K562 (cell line): ENCODE measurements at regions not wholly inside any gene's neighbourhood (a gene's known extent, or its start where the extent isn't known, plus 50 kb on each side); places are given as distances from the start of the nearest gene placed in this dataset.

Experiments
- ATAC-seq: fragments of 200-7000 bp; cut with Tn5 transposase; 3 replicates; pipeline ENCODE4 v1.9.1; 2020; ENCODE audit warnings: moderate library complexity
- BruUV-seq: library from RNA; stranded (reverse); fragments of 400-500 nt; replicated peaks from 2 replicates; lab custom pipeline; 2021; lab: Mats Ljungman, UMichigan
- CTCF ChIA-PET: fragments of 300-600 bp; formaldehyde crosslinking; extraction: SDS; loops from one replicate; lab custom pipeline; 2021; ENCODE audit warnings: low intra/inter-chr PET ratio; lab: Yijun Ruan, JAX
- POLR2A ChIA-PET: fragments of 300-600, 350-650 bp; sonication (Branson Sonifier 250); formaldehyde crosslinking; extraction: SDS; loops from one replicate; lab custom pipeline; 2021; ENCODE audit warnings: antibody characterized with exemption, inconsistent platforms; lab: Yijun Ruan, JAX
- DNase-seq, 4 experiments: peaks; one replicate each; pipeline versions ENCODE4 v3.0.0 to v3.0.0-alpha.2; 2011 to 2018; ENCODE audit warnings: low spot score in 3 of 4, mixed read lengths in 3 of 4; ENCODE audit errors: extremely low read depth in 1 of 4
- FAIRE-seq: peaks from 2 replicates; lab custom pipeline; 2011; peaks lifted over from hg19 to GRCh38; lab: Jason Lieb, UNC
- H2AFZ ChIP-seq: 2 replicates; pipeline ENCODE4 v1.6.0; 2011; ENCODE audit warnings: low read depth, low read length, control low read depth, inconsistent platforms
- H3K27ac ChIP-seq: fragments of 200-600 bp; 3 replicates; pipeline ENCODE4 v1.8.0; 2011; ENCODE audit warnings: low read depth, mild to moderate bottlenecking, control low read depth, inconsistent platforms, low read length, moderate library complexity, mixed read lengths; ENCODE audit errors: extremely low read depth
- H3K27me3 ChIP-seq, 2 experiments: fragments of 300-600 bp in 1 of 2; 2 replicates in 1 of 2; 3 replicates in 1 of 2; pipeline versions ENCODE4 v1.6.0 to v1.8.0; 2011; ENCODE audit warnings: inconsistent platforms in 2 of 2, low read length in 2 of 2, mild to moderate bottlenecking in 1 of 2, mixed read lengths in 1 of 2, moderate library complexity in 1 of 2; ENCODE audit not compliant: control insufficient read depth in 2 of 2, insufficient read depth in 2 of 2
- H3K36me3 ChIP-seq: fragments of 300-600 bp; 3 replicates; pipeline ENCODE4 v1.8.0; 2011; ENCODE audit warnings: mild to moderate bottlenecking, low read length, inconsistent platforms; ENCODE audit not compliant: control insufficient read depth, insufficient read depth
- H3K4me1 ChIP-seq, 2 experiments: fragments of 200-600 bp in 1 of 2; replicated peaks in 1 of 2; 2 replicates in 1 of 2; 3 replicates in 1 of 2; pipeline versions ENCODE4 v1.5.1 to v1.8.0; 2011; ENCODE audit warnings: inconsistent platforms in 2 of 2, low read length in 2 of 2, mild to moderate bottlenecking in 1 of 2, mixed read lengths in 1 of 2, moderate library complexity in 1 of 2; ENCODE audit not compliant: control insufficient read depth in 2 of 2, insufficient read depth in 2 of 2
- H3K4me2 ChIP-seq: 2 replicates; pipeline ENCODE4 v1.6.1; 2011; ENCODE audit warnings: low read length, control low read depth, inconsistent platforms, mixed read lengths; ENCODE audit not compliant: insufficient read depth
- H3K4me3 ChIP-seq: fragments of 200-600 bp; sonication (generic), shearing (Covaris generic); 2 replicates; pipeline ENCODE4 v1.5.1; 2016; ENCODE audit warnings: control low read depth, inconsistent platforms
- H3K79me2 ChIP-seq: fragments of 200-600 bp; 3 replicates; pipeline ENCODE4 v1.8.0; 2011; ENCODE audit warnings: low read length, inconsistent platforms; ENCODE audit not compliant: control insufficient read depth, insufficient read depth
- H3K9ac ChIP-seq, 2 experiments: 2 replicates each; pipeline versions ENCODE4 v1.6.0 to v1.6.1; 2011; ENCODE audit warnings: low read depth in 2 of 2, low read length in 2 of 2, control low read depth in 1 of 2, inconsistent platforms in 1 of 2, mild to moderate bottlenecking in 1 of 2, mixed read lengths in 1 of 2; ENCODE audit not compliant: insufficient read depth in 1 of 2
- H3K9me1 ChIP-seq: one replicate; pipeline ENCODE4 v1.6.0; 2011; ENCODE audit warnings: inconsistent platforms, mild to moderate bottlenecking, low read length, moderate library complexity; ENCODE audit not compliant: control insufficient read depth, insufficient read depth
- H3K9me3 ChIP-seq: replicated peaks from 2 replicates; pipeline ENCODE4 v1.5.1; 2011; ENCODE audit warnings: low read depth, low read length, inconsistent platforms; ENCODE audit not compliant: control insufficient read depth, insufficient read depth
- H4K20me1 ChIP-seq: replicated peaks from 2 replicates; pipeline ENCODE4 v1.6.1; 2011; ENCODE audit warnings: low read length, inconsistent platforms, mixed read lengths; ENCODE audit not compliant: control insufficient read depth, insufficient read depth
- CGGBP1 ChIP-seq: fragments of 250-450 bp; sonication (Bioruptor Pico); IDR thresholded peaks from 2 replicates; pipeline ENCODE4 v1.9.0; 2021; ENCODE audit warnings: mild to moderate bottlenecking
- GABPA ChIP-seq: fragments of 200-800 bp; sonication (Bioruptor generic); conservative IDR thresholded peaks from 2 replicates; pipeline ENCODE4 v1.6.1; 2016; ENCODE audit warnings: low read depth, missing genetic modification characterization, missing compliant biosample characterization
- HMGN3 ChIP-seq: IDR thresholded peaks from 2 replicates; pipeline ENCODE4 v1.6.1; 2011; ENCODE audit warnings: borderline replicate concordance, low read depth, mild to moderate bottlenecking, mixed read lengths, low read length; ENCODE audit not compliant: insufficient read length; ENCODE audit errors: extremely low read depth
- KHSRP ChIP-seq: fragments of 450-650 bp; IDR thresholded peaks from 2 replicates; pipeline ENCODE4 v1.6.1; 2017
- NCOA4 ChIP-seq: fragments of 450-650 bp; IDR thresholded peaks from 2 replicates; pipeline ENCODE4 v1.6.1; 2018; ENCODE audit warnings: mild to moderate bottlenecking; ENCODE audit not compliant: partially characterized antibody
- NR2C1 ChIP-seq, 2 experiments: fragments of 450-650 bp; IDR thresholded peaks; 2 replicates each; pipeline ENCODE4 v1.6.1; 2017; ENCODE audit warnings: mild to moderate bottlenecking in 2 of 2, antibody characterized with exemption in 1 of 2, inconsistent platforms in 1 of 2, missing compliant biosample characterization in 1 of 2, missing genetic modification characterization in 1 of 2
- SOX6 ChIP-seq: fragments of 450-650 bp; IDR thresholded peaks from 2 replicates; pipeline ENCODE4 v1.6.1; 2014; ENCODE audit warnings: mild to moderate bottlenecking
- TAF1 ChIP-seq: IDR thresholded peaks from 2 replicates; pipeline ENCODE4 v1.6.1; 2011; ENCODE audit warnings: mild to moderate bottlenecking, low read length, moderate library complexity; ENCODE audit not compliant: insufficient read depth, control insufficient read depth, severe bottlenecking; ENCODE audit errors: extremely low read depth
- ZFP30 ChIP-seq: fragments of 250-450 bp; sonication (Bioruptor Pico); IDR thresholded peaks from 2 replicates; pipeline ENCODE4 v1.8.0; 2022; ENCODE audit warnings: moderate library complexity, mild to moderate bottlenecking, inconsistent platforms, borderline replicate concordance
- ZNF140 ChIP-seq: fragments of 250-450 bp; sonication (Bioruptor Pico); IDR thresholded peaks from 2 replicates; pipeline ENCODE4 v1.8.0; 2021; ENCODE audit warnings: moderate library complexity, mild to moderate bottlenecking, inconsistent platforms
- ZNF561 ChIP-seq: fragments of 450-650 bp; formaldehyde crosslinking; conservative IDR thresholded peaks from 2 replicates; pipeline ENCODE4 v1.4.0; 2020; ENCODE audit warnings: mild to moderate bottlenecking, moderate library complexity
- WGBS: fragments of 100-300 bp; shearing (Covaris generic); methylation state at CpG from one replicate; pipeline ENCODE4 v1.1.6; 2016; ENCODE audit warnings: low coverage, mixed read lengths; ENCODE audit not compliant: insufficient coverage; ENCODE audit errors: missing lambda C conversion rate; 5-methylcytosine and 5-hydroxymethylcytosine counted together
- in situ Hi-C: fragments of 300-500 bp; cut with MboI; formaldehyde crosslinking; loops from 4 replicates; pipeline ENCODE4 v1.15.0; 2018; ENCODE audit warnings: inconsistent platforms, mixed read lengths
- intact Hi-C: fragments of 100-400 bp; cut with micrococcal nuclease; formaldehyde crosslinking; loops from 2 replicates; pipeline ENCODE4 v1.14.2; 2022

- TF ChIP-seq SOX6, result no peak
- TF ChIP-seq CGGBP1 (CRISPR knock-in tag), result no peak
- no peak for TF ChIP-seq ZFP30 (CRISPR knock-in tag)
- TF ChIP-seq ZNF561, result no peak
- TF ChIP-seq ZNF140 (CRISPR knock-in tag), result no peak
- no peak for TF ChIP-seq NCOA4
- no peak for TF ChIP-seq HMGN3
These were observed 196.1 kb downstream of the ANAPC1 start (continued) for GRCh38 chr2:111687911-111688310.

- H3K27ac ChIP-seq, result no peak overlapping the region
- intact Hi-C loops, result no loop called here
- H4K20me1 ChIP-seq, result no peaks in the 10 kb centered on the region
- ATAC-seq (no peak), FAIRE-seq (no peak), DNase-seq (no peak)
- no peak overlapping the region for H3K9ac ChIP-seq
- H3K4me2 ChIP-seq, result no peak overlapping the region
- ChIA-PET POLR2A (no interaction called here), CTCF (no interaction called here)
- H3K4me3 ChIP-seq, result no peak overlapping the region
- H3K9me3 ChIP-seq, result no peaks in the 10 kb centered on the region
- H3K36me3 ChIP-seq, result no peaks in the 10 kb centered on the region
- H3K79me2 ChIP-seq, result no peaks in the 10 kb centered on the region
- H2AFZ ChIP-seq, result no peak overlapping the region
- H3K27me3 ChIP-seq, result no peaks in the 10 kb centered on the region
- TF ChIP-seq GABPA (tag) (no peak), NR2C1 (IDR thresholded peaks at IDR 0.05) (no peak), NR2C1 (tag; IDR thresholded peaks at IDR 0.05) (no peak), KHSRP (no peak), TAF1 (no peak)
- 54% methylated on average over 9 of the region's 9 CpGs for WGBS
- no peaks in the 10 kb centered on the region for H3K9me1 ChIP-seq
- H3K4me1 ChIP-seq, result no peaks in the 10 kb centered on the region; a peak in 1 of 5 replicates
- BruUV-seq, result no TSS peak
- in situ Hi-C loops, result no loop called here
These were observed 195.5 kb downstream of the ANAPC1 start for GRCh38 chr2:111688482-111688881.
